Brain microvascular endothelial cell (primary cell): ENCODE measurements at regions not wholly inside any gene's neighbourhood (a gene's known extent, or its start where the extent isn't known, plus 50 kb on each side); places are given as distances from the start of the nearest gene placed in this dataset.

Source experiments
- DNase-seq: peaks from one replicate; pipeline ENCODE4 v3.0.0-alpha.2; 2020
- H3K27ac ChIP-seq: fragments of 250-450 bp; sonication (Bioruptor Pico); 2 replicates; pipeline ENCODE4 v1.5.1; 2020; ENCODE audit warnings: mild to moderate bottlenecking, moderate library complexity
- H3K27me3 ChIP-seq: fragments of 250-450 bp; sonication (Bioruptor Pico); replicated peaks from 2 replicates; pipeline ENCODE4 v1.5.1; 2020; ENCODE audit warnings: mild to moderate bottlenecking
- H3K36me3 ChIP-seq: fragments of 250-450 bp; sonication (Bioruptor Pico); replicated peaks from 2 replicates; pipeline ENCODE4 v1.5.1; 2020; ENCODE audit warnings: mild to moderate bottlenecking
- H3K4me3 ChIP-seq: 2 replicates; pipeline ENCODE4 v1.5.1; 2011; ENCODE audit warnings: low read depth, mild to moderate bottlenecking, control low read depth, low read length, moderate library complexity
- CTCF ChIP-seq: IDR thresholded peaks from 2 replicates; pipeline ENCODE4 v1.5.1; 2011; ENCODE audit warnings: low read depth, mild to moderate bottlenecking, moderate library complexity, low read length, control low read depth, inconsistent platforms; ENCODE audit errors: missing control alignments
- in situ Hi-C: cut with HindIII; loops from 2 replicates; pipeline ENCODE4 v1.10.0; 2017; ENCODE audit warnings: low sequenced_read_pairs, low pct_ligation_motif_present

GRCh38 chr2:67824186-67824585, 238.6 kb downstream of the C1D start:
- no peaks in the 10 kb centered on the region for H3K36me3 ChIP-seq
- no peak for DNase-seq
- no peaks in the 10 kb centered on the region for H3K27me3 ChIP-seq
- in situ Hi-C loops = no loop called here
- H3K27ac ChIP-seq = no peak overlapping the region
- TF ChIP-seq CTCF = no peak
- no peak overlapping the region for H3K4me3 ChIP-seq

- H3K27me3 ChIP-seq = no peaks in the 10 kb centered on the region
- TF ChIP-seq CTCF = no peak
- no peak for DNase-seq
- no peak overlapping the region for H3K27ac ChIP-seq
- H3K4me3 ChIP-seq = no peak overlapping the region
- no peaks in the 10 kb centered on the region for H3K36me3 ChIP-seq
- in situ Hi-C loops = loop anchor here (25.0 kb wide), 1 partner anchor 1388 kb away; the partner anchor contains the start of gene MEIS1
Measured at GRCh38 chr2:67825476-67825875, 237.3 kb downstream of the C1D start.

- H3K36me3 ChIP-seq = no peaks in the 10 kb centered on the region
- no peak for DNase-seq
- in situ Hi-C loops = loop anchor here (25.0 kb wide), 1 partner anchor 1391 kb away; the partner anchor contains the start of gene MEIS1
Measured at GRCh38 chr2:67828066-67828465, 234.7 kb downstream of the C1D start.

GRCh38 chr2:67829470-67829869, 233.3 kb downstream of the C1D start:
- Histone ChIP-seq H3K36me3 (no peaks in the 10 kb centered on the region), H3K27me3 (no peaks in the 10 kb centered on the region), H3K27ac (no peak overlapping the region), H3K4me3 (no peak overlapping the region)
- no peak for TF ChIP-seq CTCF
- in situ Hi-C loops = loop anchor here (25.0 kb wide), 1 partner anchor 1392 kb away; the partner anchor contains the start of gene MEIS1
- no peak for DNase-seq

More at GRCh38 chr2:67828066-67828465, 234.7 kb downstream of the C1D start:
- no peak overlapping the region for H3K4me3 ChIP-seq
- H3K27me3 ChIP-seq = no peaks in the 10 kb centered on the region
- no peak for TF ChIP-seq CTCF
- H3K27ac ChIP-seq = no peak overlapping the region

GRCh38 chr2:67833632-67834031, 229.2 kb downstream of the C1D start:
- H3K27me3 ChIP-seq = no peaks in the 10 kb centered on the region
- no peak overlapping the region for H3K4me3 ChIP-seq
- no peaks in the 10 kb centered on the region for H3K36me3 ChIP-seq
- no peak for DNase-seq
- in situ Hi-C loops = loop anchor here (25.0 kb wide), 1 partner anchor 1396 kb away; the partner anchor contains the start of gene MEIS1
- no peak overlapping the region for H3K27ac ChIP-seq
- no peak for TF ChIP-seq CTCF

GRCh38 chr2:67834482-67834881, 228.3 kb downstream of the C1D start:
- DNase-seq = no peak
- no peak overlapping the region for H3K27ac ChIP-seq
- no peaks in the 10 kb centered on the region for H3K27me3 ChIP-seq
- in situ Hi-C loops = loop anchor here (25.0 kb wide), 1 partner anchor 1397 kb away; the partner anchor contains the start of gene MEIS1
- no peak overlapping the region for H3K4me3 ChIP-seq
- no peak for TF ChIP-seq CTCF
- no peaks in the 10 kb centered on the region for H3K36me3 ChIP-seq
